ENCODE measurements at regions not wholly inside any gene's neighbourhood (a gene's known extent, or its start where the extent isn't known, plus 50 kb on each side); places are given as distances from the start of the nearest gene placed in this dataset.

- Histone ChIP-seq H3K4me3 (ENCODE audit: control insufficient read depth in 1 of 7, extremely low read depth in 1 of 7, insufficient read depth in 4 of 7, low read depth in 2 of 7, low read length in 6 of 7) (no peak overlapping the region), H3K27ac (ENCODE audit: insufficient read depth in 1 of 2, low read depth in 1 of 2, low read length in 2 of 2, poor library complexity in 1 of 2, severe bottlenecking in 2 of 2) (no peak overlapping the region), H3K4me1 (ENCODE audit: control extremely low read depth in 1 of 4, control insufficient read depth in 4 of 4, insufficient read depth in 4 of 4, low read length in 3 of 4) (no peaks in the 10 kb centered on the region), H3K36me3 (ENCODE audit: control insufficient read depth in 4 of 4, insufficient read depth in 4 of 4, low read length in 3 of 4) (no peaks in the 10 kb centered on the region), H3K9me3 (ENCODE audit: control extremely low read depth in 1 of 5, control insufficient read depth in 4 of 5, insufficient read depth in 2 of 5, low read depth in 1 of 5, low read length in 4 of 5) (peaks cover 0 to 12% (median 2%) of the 10 kb centered on the region in 5 experiments), H3K27me3 (replicated peaks in 2 of 5; ENCODE audit: control insufficient read depth in 4 of 5, insufficient read depth in 5 of 5, low read length in 4 of 5) (no peaks in the 10 kb centered on the region)
- ChIA-PET POLR2A (no interaction called here), CTCF (no interaction called here)
- DNase-seq, result no peak
- no CpG with 5 or more reads among the region's 1 CpG for WGBS (ENCODE audit: insufficient coverage)
Measured at GRCh38 chr3:34399401-34399800, 601.0 kb downstream of the PDCD6IP start.

DNA sequence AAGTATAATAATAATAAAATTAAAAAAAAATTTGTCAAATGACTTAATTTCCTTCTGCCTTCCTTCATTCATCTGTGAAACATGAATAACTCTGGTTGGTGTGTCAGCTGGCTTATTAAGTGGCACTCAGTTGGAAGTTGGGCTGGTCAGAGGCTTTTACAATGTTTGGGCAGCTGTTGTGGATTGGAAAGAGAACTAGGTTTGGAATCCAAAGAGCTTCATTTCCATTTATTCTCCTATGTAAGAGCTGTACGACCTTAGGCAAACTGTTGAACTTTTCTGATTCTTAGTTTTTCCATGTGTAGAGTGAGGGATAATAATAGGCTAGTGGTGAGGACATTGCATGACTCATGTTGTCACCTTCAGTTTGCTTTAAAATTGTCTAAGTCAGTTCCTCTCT is 606.7 kb downstream of the PDCD6IP start:
- H3K9me3 ChIP-seq (ENCODE audit: control extremely low read depth in 1 of 5, control insufficient read depth in 4 of 5, insufficient read depth in 2 of 5, low read depth in 1 of 5, low read length in 4 of 5), result peaks cover 0 to 5% (median 1%) of the 10 kb centered on the region in 5 experiments
- no peaks in the 10 kb centered on the region for H3K4me1 ChIP-seq (ENCODE audit: control extremely low read depth in 1 of 4, control insufficient read depth in 4 of 4, insufficient read depth in 4 of 4, low read length in 3 of 4)
- H3K27me3 ChIP-seq (replicated peaks in 2 of 5; ENCODE audit: control insufficient read depth in 4 of 5, insufficient read depth in 5 of 5, low read length in 4 of 5), result no peaks in the 10 kb centered on the region
- ChIA-PET CTCF (no interaction called here), POLR2A (no interaction called here)
- H3K27ac ChIP-seq (ENCODE audit: insufficient read depth in 1 of 2, low read depth in 1 of 2, low read length in 2 of 2, poor library complexity in 1 of 2, severe bottlenecking in 2 of 2), result no peak overlapping the region
- no peak for DNase-seq
- H3K4me3 ChIP-seq (ENCODE audit: control insufficient read depth in 1 of 7, extremely low read depth in 1 of 7, insufficient read depth in 4 of 7, low read depth in 2 of 7, low read length in 6 of 7), result no peak overlapping the region
- WGBS (ENCODE audit: insufficient coverage), result no CpG with 5 or more reads among the region's 1 CpG
- H3K36me3 ChIP-seq (ENCODE audit: control insufficient read depth in 4 of 4, insufficient read depth in 4 of 4, low read length in 3 of 4), result no peaks in the 10 kb centered on the region

DNA sequence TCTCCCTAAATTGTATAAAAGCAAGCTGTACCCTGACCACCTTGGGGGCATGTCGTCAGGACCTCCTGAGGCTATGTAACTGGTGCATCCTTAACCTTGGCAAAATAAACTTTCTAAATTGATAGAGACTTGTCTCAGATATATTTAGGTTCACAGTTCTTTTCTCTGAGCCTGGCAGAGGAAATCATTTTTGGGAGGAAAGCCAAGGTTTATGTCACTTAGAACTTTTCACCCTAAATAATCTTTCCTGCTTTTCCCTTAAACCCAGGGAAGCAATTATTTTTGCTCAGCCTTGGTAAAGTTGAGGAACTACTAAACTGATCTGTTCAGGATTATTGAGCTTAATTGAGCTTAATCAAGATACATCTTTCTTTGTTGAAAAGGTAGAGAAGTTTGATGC is 608.9 kb downstream of the PDCD6IP start:
- H3K9me3 ChIP-seq (ENCODE audit: control extremely low read depth in 1 of 5, control insufficient read depth in 4 of 5, insufficient read depth in 2 of 5, low read depth in 1 of 5, low read length in 4 of 5), result peaks cover 0 to 1% (median 0%) of the 10 kb centered on the region in 5 experiments
- 80% methylated on average over 1 of the region's 1 CpG for WGBS (ENCODE audit: insufficient coverage)

DNA sequence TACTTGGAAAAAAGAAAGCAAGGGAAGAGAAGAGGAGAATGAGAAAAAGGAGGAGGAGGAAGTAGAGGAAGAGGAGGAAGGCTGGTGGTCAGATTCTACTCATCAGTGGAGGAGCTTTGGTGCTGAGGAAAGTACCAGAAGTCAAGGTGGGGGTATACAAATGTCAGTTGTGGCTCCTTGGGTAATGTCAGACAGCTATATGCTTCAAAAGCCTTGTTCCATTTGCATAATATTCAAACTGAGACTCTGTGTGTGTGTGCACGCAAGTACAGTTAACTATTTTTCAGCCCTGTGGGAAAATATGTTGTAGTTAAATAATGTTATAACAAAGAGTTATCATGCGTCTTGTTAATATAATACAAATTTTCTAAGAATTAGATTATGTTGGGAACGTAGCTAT is 609.7 kb downstream of the PDCD6IP start:
- no peaks in the 10 kb centered on the region for H3K27me3 ChIP-seq (replicated peaks in 2 of 5; ENCODE audit: control insufficient read depth in 4 of 5, insufficient read depth in 5 of 5, low read length in 4 of 5)
- no peak for DNase-seq
- POLR2A ChIA-PET, result no interaction called here
- no peaks in the 10 kb centered on the region for H3K36me3 ChIP-seq (ENCODE audit: control insufficient read depth in 4 of 4, insufficient read depth in 4 of 4, low read length in 3 of 4)
- H3K4me3 ChIP-seq (ENCODE audit: control insufficient read depth in 1 of 7, extremely low read depth in 1 of 7, insufficient read depth in 4 of 7, low read depth in 2 of 7, low read length in 6 of 7), result no peak overlapping the region
- no CpG with 5 or more reads among the region's 3 CpGs for WGBS (ENCODE audit: insufficient coverage)
- CTCF ChIA-PET, result no interaction called here
- H3K27ac ChIP-seq (ENCODE audit: insufficient read depth in 1 of 2, low read depth in 1 of 2, low read length in 2 of 2, poor library complexity in 1 of 2, severe bottlenecking in 2 of 2), result no peak overlapping the region
- H3K9me3 ChIP-seq (ENCODE audit: control extremely low read depth in 1 of 5, control insufficient read depth in 4 of 5, insufficient read depth in 2 of 5, low read depth in 1 of 5, low read length in 4 of 5), result no peaks in the 10 kb centered on the region
- H3K4me1 ChIP-seq (ENCODE audit: control extremely low read depth in 1 of 4, control insufficient read depth in 4 of 4, insufficient read depth in 4 of 4, low read length in 3 of 4), result no peaks in the 10 kb centered on the region

More for the DNA sequence above, 608.9 kb downstream of the PDCD6IP start:
- DNase-seq, result no peak
- CTCF ChIA-PET, result interaction anchor here (0.9 kb wide), 1 partner anchor 62 kb away, joined by 3 read pairs; no protein-coding TSS in a partner anchor
- H3K4me3 ChIP-seq (ENCODE audit: control insufficient read depth in 1 of 7, extremely low read depth in 1 of 7, insufficient read depth in 4 of 7, low read depth in 2 of 7, low read length in 6 of 7), result no peak overlapping the region
- POLR2A ChIA-PET, result no interaction called here
- no peaks in the 10 kb centered on the region for H3K27me3 ChIP-seq (replicated peaks in 2 of 5; ENCODE audit: control insufficient read depth in 4 of 5, insufficient read depth in 5 of 5, low read length in 4 of 5)
- no peaks in the 10 kb centered on the region for H3K36me3 ChIP-seq (ENCODE audit: control insufficient read depth in 4 of 4, insufficient read depth in 4 of 4, low read length in 3 of 4)
- H3K27ac ChIP-seq (ENCODE audit: insufficient read depth in 1 of 2, low read depth in 1 of 2, low read length in 2 of 2, poor library complexity in 1 of 2, severe bottlenecking in 2 of 2), result no peak overlapping the region
- no peaks in the 10 kb centered on the region for H3K4me1 ChIP-seq (ENCODE audit: control extremely low read depth in 1 of 4, control insufficient read depth in 4 of 4, insufficient read depth in 4 of 4, low read length in 3 of 4)

- Histone ChIP-seq H3K27me3 (replicated peaks in 2 of 5; ENCODE audit: control insufficient read depth in 4 of 5, insufficient read depth in 5 of 5, low read length in 4 of 5) (no peaks in the 10 kb centered on the region), H3K27ac (ENCODE audit: insufficient read depth in 1 of 2, low read depth in 1 of 2, low read length in 2 of 2, poor library complexity in 1 of 2, severe bottlenecking in 2 of 2) (no peak overlapping the region), H3K4me1 (ENCODE audit: control extremely low read depth in 1 of 4, control insufficient read depth in 4 of 4, insufficient read depth in 4 of 4, low read length in 3 of 4) (no peaks in the 10 kb centered on the region), H3K4me3 (ENCODE audit: control insufficient read depth in 1 of 7, extremely low read depth in 1 of 7, insufficient read depth in 4 of 7, low read depth in 2 of 7, low read length in 6 of 7) (no peak overlapping the region), H3K9me3 (ENCODE audit: control extremely low read depth in 1 of 5, control insufficient read depth in 4 of 5, insufficient read depth in 2 of 5, low read depth in 1 of 5, low read length in 4 of 5) (no peaks in the 10 kb centered on the region), H3K36me3 (ENCODE audit: control insufficient read depth in 4 of 4, insufficient read depth in 4 of 4, low read length in 3 of 4) (no peaks in the 10 kb centered on the region)
- CTCF ChIA-PET, result no interaction called here
- POLR2A ChIA-PET, result no interaction called here
- WGBS (ENCODE audit: insufficient coverage), result no CpG with 5 or more reads among the region's 1 CpG
- no peak for DNase-seq
Measured at GRCh38 chr3:34411596-34411995, 613.2 kb downstream of the PDCD6IP start.

DNA sequence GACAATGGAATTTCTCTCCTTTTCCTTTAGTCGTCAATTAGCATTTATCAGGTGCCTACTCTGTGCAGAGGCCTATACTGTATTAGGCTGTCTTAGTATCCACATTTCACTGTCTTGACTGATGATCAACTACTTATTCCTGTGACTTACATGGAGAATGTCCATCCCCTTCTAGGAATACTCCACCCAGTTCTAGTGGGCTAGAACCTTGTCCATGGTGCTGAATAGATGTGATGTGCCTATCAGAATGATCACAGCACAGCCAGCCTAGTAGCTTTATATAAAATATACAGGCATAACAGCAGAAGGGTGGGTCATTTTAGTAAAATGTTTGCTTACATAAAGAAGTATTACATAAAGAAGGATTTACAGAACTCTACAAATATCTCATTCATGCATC is 621.4 kb downstream of the PDCD6IP start:
- CTCF ChIA-PET, result no interaction called here

GRCh38 chr3:34421762-34422161 is 623.3 kb downstream of the PDCD6IP start:
- no peak overlapping the region for H3K27ac ChIP-seq (ENCODE audit: insufficient read depth in 1 of 2, low read depth in 1 of 2, low read length in 2 of 2, poor library complexity in 1 of 2, severe bottlenecking in 2 of 2)
- ChIA-PET CTCF (no interaction called here), POLR2A (no interaction called here)
- H3K9me3 ChIP-seq (ENCODE audit: control extremely low read depth in 1 of 5, control insufficient read depth in 4 of 5, insufficient read depth in 2 of 5, low read depth in 1 of 5, low read length in 4 of 5), result no peaks in the 10 kb centered on the region
- 86% methylated on average over 1 of the region's 2 CpGs for WGBS (ENCODE audit: insufficient coverage)
- H3K4me3 ChIP-seq (ENCODE audit: control insufficient read depth in 1 of 7, extremely low read depth in 1 of 7, insufficient read depth in 4 of 7, low read depth in 2 of 7, low read length in 6 of 7), result no peak overlapping the region
- DNase-seq, result no peak
- H3K4me1 ChIP-seq (ENCODE audit: control extremely low read depth in 1 of 4, control insufficient read depth in 4 of 4, insufficient read depth in 4 of 4, low read length in 3 of 4), result no peaks in the 10 kb centered on the region
- no peaks in the 10 kb centered on the region for H3K36me3 ChIP-seq (ENCODE audit: control insufficient read depth in 4 of 4, insufficient read depth in 4 of 4, low read length in 3 of 4)
- no peaks in the 10 kb centered on the region for H3K27me3 ChIP-seq (replicated peaks in 2 of 5; ENCODE audit: control insufficient read depth in 4 of 5, insufficient read depth in 5 of 5, low read length in 4 of 5)

More for the DNA sequence above, 621.4 kb downstream of the PDCD6IP start:
- no peaks in the 10 kb centered on the region for H3K4me1 ChIP-seq (ENCODE audit: control extremely low read depth in 1 of 4, control insufficient read depth in 4 of 4, insufficient read depth in 4 of 4, low read length in 3 of 4)
- H3K4me3 ChIP-seq (ENCODE audit: control insufficient read depth in 1 of 7, extremely low read depth in 1 of 7, insufficient read depth in 4 of 7, low read depth in 2 of 7, low read length in 6 of 7), result no peak overlapping the region
- H3K27me3 ChIP-seq (replicated peaks in 2 of 5; ENCODE audit: control insufficient read depth in 4 of 5, insufficient read depth in 5 of 5, low read length in 4 of 5), result no peaks in the 10 kb centered on the region
- no peaks in the 10 kb centered on the region for H3K9me3 ChIP-seq (ENCODE audit: control extremely low read depth in 1 of 5, control insufficient read depth in 4 of 5, insufficient read depth in 2 of 5, low read depth in 1 of 5, low read length in 4 of 5)
- no peak overlapping the region for H3K27ac ChIP-seq (ENCODE audit: insufficient read depth in 1 of 2, low read depth in 1 of 2, low read length in 2 of 2, poor library complexity in 1 of 2, severe bottlenecking in 2 of 2)
- H3K36me3 ChIP-seq (ENCODE audit: control insufficient read depth in 4 of 4, insufficient read depth in 4 of 4, low read length in 3 of 4), result no peaks in the 10 kb centered on the region
- POLR2A ChIA-PET, result no interaction called here
- peak in 1 of 3 donors; percentile 5 for DNase-seq
- no CpG with 5 or more reads among the region's 1 CpG for WGBS (ENCODE audit: insufficient coverage)
